Stimulated activated CD8-positive, alpha-beta memory T cell treated with anti-CD3 and anti-CD28 coated beads, Interleukin-7, amount 100 ng/mL, for 1 hour (primary cell): ENCODE measurements at regions not wholly inside any gene's neighbourhood (a gene's known extent, or its start where the extent isn't known, plus 50 kb on each side); places are given as distances from the start of the nearest gene placed in this dataset.
"Not testable (repeated sequence)": the region's sequence is repeated elsewhere in the genome, so short reads cannot be mapped to it uniquely, and the experiment has no call there.

Experiments
- DNase-seq, 2 donors: peaks; one replicate each; pipeline ENCODE4 v3.0.0-alpha.2; 2020; ENCODE audit warnings: low read depth in 2 of 2

DNA sequence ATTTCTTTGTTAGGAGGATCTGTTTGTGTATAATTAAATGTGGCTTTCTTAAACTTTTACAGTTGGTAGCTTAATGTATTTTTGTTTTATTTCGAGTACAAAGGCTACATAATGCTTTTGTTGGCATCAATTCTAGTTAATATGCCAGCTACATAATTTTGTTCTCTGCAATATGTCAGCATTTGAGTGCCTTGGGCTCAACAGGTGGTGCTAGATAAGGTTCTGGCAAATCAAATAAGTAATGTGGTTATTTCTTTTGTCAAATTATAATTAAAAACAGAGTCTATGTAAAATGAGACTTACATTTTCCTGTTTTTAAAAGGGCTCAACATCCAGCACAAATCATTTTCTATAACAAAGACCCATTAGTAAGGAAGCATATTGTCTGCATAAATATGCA lies 410.6 kb upstream of the NR5A2 start:
- no peak for DNase-seq

DNA sequence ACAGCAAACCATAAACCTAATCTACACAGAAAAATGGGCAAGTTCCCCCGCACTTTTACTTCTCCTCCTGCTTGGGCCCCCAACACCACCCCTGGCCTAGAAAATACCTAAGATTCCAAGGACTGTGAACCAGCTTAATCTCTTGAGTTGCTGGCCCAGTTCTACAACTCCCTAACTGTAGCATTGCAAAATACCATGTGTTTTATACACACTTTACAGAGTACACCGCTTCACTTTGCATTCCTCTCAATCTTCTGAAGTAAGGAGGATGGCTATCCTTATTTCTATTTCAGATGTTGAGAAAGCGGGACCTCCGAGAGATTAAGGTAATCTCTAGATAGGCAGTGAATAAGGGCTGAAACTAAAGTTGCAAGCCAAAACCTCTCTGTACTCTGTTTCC lies 408.3 kb upstream of the NR5A2 start:
- no peak for DNase-seq

DNA sequence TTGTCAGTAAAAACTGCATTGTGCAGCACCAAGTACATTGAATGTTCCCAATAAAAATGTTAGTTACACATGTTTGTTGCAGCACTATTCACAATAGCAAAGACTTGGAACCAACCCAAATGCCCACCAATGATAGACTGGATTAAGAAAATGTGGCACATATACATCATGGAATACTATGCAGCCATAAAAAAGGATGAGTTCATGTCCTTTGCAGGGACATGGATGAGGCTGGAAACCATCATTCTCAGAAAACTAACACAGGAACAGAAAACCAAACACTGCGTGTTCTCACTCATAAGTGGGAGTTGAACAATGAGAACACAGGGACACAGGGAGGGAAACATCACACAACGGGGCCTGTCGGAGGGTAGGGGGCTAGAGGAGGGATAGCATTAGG lies 401.3 kb upstream of the NR5A2 start:
- DNase-seq = not testable (repeated sequence)

GRCh38 chr1:199629624-199630023 lies 397.9 kb upstream of the NR5A2 start:
- DNase-seq = no peak

- DNase-seq = no peak
These were observed 388.1 kb upstream of the NR5A2 start for GRCh38 chr1:199639453-199639852.

DNA sequence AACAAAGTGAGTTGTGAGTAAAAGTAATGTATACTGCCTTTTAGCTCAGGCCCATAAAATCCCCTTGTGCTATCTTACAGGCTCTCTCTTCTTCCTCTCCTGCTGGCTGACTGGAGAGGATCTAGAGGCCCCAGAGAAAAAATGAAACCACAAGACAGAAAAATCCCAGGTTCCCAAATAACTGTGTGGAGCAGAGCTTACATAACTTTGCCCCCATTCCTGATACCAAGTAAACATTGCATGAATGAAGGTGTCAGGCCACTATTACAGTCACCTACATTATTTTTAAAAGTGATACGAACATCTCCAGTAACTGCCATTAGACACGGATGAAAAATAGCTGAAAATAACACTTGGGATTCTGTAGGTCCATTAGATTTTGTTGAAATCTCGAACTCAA lies 386.0 kb upstream of the NR5A2 start:
- no peak for DNase-seq

- no peak for DNase-seq
These were observed 382.6 kb upstream of the NR5A2 start for GRCh38 chr1:199644912-199645311.

- no peak for DNase-seq
These were observed 380.7 kb upstream of the NR5A2 start for GRCh38 chr1:199646761-199647160.

DNA sequence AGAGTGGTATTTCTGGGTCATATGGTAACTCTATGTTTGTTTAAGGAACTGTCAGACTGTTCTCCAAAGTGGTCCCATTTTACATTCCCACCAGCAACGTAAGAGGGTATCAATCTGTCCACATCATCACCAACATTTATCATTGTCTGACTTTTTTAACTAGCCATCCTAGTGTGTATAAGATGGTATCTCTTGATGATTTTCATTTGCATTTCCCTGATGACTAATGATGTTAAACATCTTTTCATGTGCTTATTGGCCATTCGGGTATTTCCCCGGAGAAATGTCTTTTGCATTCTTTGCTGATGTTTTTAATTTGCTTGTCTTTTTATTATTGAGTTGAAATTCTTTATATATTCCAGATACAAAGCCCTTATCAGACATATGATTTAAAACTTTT lies 370.1 kb upstream of the NR5A2 start:
- no peak for DNase-seq

DNA sequence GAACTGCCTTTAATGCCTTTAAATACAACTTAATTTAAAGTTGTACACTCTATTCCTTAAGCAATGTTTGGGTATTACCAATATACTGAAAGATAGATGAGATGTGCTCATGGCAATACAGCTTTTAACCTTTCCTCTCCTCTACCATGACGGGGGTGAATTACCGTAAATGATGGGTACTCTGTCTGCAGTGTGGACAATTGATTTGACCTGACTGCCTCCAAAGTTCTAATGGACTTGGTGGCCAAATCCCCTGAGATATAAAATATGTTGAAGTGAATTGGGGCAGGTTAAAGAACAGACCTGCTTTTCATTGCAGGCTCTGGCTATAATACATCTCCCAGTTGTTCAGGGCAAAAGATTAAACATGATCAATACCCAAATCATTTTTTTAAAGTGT lies 367.4 kb upstream of the NR5A2 start:
- DNase-seq = no peak

DNA sequence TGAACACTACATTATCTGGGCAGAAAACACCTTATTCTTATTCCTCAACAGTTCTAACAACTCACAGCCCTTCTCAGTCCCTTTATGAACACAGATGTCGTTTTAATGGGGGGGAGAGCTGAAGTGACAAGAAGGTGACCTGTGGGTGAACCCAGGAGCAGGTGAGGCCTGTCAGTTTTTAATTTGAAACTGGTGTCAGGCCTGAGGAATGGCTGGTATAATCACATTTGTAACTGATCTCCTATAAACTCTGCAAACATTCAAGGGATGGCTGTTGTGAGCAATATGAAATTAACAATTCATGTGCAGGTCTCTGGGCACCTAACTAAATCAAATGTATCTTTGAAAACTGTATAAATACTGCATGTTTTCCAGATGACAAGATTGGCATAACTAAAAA lies 362.1 kb upstream of the NR5A2 start:
- DNase-seq = no peak

DNA sequence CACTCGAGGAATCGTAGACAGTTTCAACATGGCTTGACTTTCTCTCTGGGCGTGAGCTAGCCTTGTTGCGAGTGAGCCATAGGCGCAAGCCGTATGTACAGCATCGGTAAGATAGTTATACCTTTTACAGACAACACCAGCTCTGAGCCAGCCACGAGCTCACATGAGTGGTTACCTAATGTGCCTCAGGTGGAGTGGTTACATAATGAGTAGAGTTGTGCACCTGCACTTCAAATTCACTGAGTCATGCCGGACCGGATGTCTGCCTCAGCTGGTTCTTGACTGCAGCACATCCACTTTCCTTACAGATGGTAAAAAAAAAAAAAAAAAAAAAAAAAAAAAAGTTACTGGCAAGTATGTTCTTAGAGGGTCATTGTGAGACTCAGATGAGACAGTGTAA lies 360.4 kb upstream of the NR5A2 start:
- no peak for DNase-seq

- no peak for DNase-seq
These were observed 357.6 kb upstream of the NR5A2 start for GRCh38 chr1:199669916-199670315.

GRCh38 chr1:199671684-199672083 lies 355.8 kb upstream of the NR5A2 start:
- DNase-seq = no peak

- DNase-seq = no peak
These were observed 351.6 kb upstream of the NR5A2 start for GRCh38 chr1:199675937-199676336.

- DNase-seq = no peak
These were observed 348.7 kb upstream of the NR5A2 start for GRCh38 chr1:199678771-199679170.

DNA sequence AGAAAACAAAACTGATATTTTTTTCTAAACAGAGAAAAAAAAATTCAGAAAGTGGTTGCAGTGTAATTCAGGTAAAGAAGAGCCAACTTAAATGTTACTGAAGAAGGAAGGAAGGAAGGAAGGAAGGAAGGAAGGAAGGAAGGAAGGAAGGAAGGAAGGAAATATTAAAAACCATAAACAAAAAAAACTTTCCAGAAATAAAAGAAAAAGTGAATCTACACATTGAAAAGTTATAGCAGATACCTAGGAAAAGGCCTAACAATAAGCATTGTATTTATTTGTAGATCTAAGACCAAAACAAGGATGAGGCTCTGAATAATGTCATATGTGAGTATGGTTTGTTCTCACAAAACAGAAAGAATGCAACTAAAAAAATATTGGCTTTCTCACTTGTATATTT lies 345.4 kb upstream of the NR5A2 start:
- no peak for DNase-seq

DNA sequence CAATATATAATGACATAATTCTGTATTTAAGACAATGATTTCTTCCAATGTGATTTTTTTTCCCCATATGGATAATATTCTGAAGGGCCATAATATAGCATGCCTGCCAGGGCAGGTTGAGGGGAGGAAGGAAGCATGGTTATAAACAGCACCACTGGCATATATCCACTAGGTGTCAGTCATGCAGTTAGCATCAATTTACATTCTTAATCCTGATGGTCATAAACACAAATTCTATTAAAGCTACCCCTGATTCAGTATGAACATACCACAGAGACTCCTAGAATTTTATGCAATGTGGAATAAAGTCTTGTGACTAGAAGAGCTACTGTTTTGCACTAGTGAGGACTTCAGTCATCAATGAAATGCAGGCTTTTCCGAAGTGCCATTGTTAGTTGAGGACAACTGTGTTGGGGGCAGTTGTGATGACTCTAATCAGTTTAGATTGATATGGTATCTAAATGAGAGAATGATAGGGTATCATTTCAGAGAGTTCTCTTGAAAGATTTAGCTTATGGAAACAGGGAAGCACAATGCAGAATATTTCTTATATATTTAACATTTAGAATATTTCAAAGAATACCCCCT lies 342.7 kb upstream of the NR5A2 start:
- DNase-seq = no peak

GRCh38 chr1:199685369-199685768 lies 342.1 kb upstream of the NR5A2 start:
- DNase-seq = no peak

GRCh38 chr1:199687321-199687720 lies 340.2 kb upstream of the NR5A2 start:
- DNase-seq = no peak

GRCh38 chr1:199688133-199688676 lies 339.3 kb upstream of the NR5A2 start:
- no peak for DNase-seq

DNA sequence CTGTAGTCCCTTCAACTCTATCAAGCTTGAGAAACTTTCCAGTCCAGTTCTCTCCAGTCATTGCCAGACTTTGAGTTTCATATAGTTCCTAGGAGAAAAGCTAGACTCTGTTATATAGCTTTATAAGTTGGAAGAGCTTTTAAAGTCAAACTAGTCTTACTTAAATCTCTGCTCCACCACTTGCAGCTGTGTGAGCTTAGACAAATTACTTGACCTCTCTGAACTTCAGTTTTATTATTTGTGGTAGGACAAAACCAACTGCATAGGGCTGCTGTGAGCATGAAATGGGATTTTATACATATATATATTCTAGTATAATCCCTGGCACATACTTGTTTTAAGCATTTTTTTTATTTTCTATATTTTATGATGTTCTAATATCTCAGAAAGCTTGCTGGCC lies 338.7 kb upstream of the NR5A2 start:
- no peak for DNase-seq

- no peak for DNase-seq
These were observed 337.0 kb upstream of the NR5A2 start for GRCh38 chr1:199690496-199690895.

GRCh38 chr1:199691540-199691939 lies 336.0 kb upstream of the NR5A2 start:
- DNase-seq = no peak
